ENCODE measurements at regions not wholly inside any gene's neighbourhood (a gene's known extent, or its start where the extent isn't known, plus 50 kb on each side); places are given as distances from the start of the nearest gene placed in this dataset.

GRCh38 chr3:130243808-130244207 is 101.7 kb upstream of the COL6A5 start:
- no peak overlapping the region for H3K4me3 ChIP-seq (ENCODE audit: low read length)
- no peak for TF ChIP-seq ZNF274 (IDR thresholded peaks at IDR 0.05; ENCODE audit: low read depth, low read length)

- no peak overlapping the region for H3K4me3 ChIP-seq (ENCODE audit: low read length)
- TF ChIP-seq ZNF274 (IDR thresholded peaks at IDR 0.05; ENCODE audit: low read depth, low read length), result no peak
These were observed 94.5 kb upstream of the COL6A5 start for GRCh38 chr3:130250982-130251381.

- H3K4me3 ChIP-seq (ENCODE audit: low read length), result no peak overlapping the region
These were observed 90.0 kb upstream of the COL6A5 start for GRCh38 chr3:130255442-130255841.

GRCh38 chr3:130256821-130257340 is 88.6 kb upstream of the COL6A5 start:
- no peak for TF ChIP-seq ZNF274 (IDR thresholded peaks at IDR 0.05; ENCODE audit: low read depth, low read length)
- H3K4me3 ChIP-seq (ENCODE audit: low read length), result no peak overlapping the region

More at GRCh38 chr3:130255442-130255841, 90.0 kb upstream of the COL6A5 start:
- no peak for TF ChIP-seq ZNF274 (IDR thresholded peaks at IDR 0.05; ENCODE audit: low read depth, low read length)

GRCh38 chr3:130258532-130258952 is 86.9 kb upstream of the COL6A5 start:
- TF ChIP-seq ZNF274 (IDR thresholded peaks at IDR 0.05; ENCODE audit: low read depth, low read length), result no peak

GRCh38 chr3:130259166-130259874 is 86.2 kb upstream of the COL6A5 start:
- H3K4me3 ChIP-seq (ENCODE audit: low read length), result no peak overlapping the region

More at GRCh38 chr3:130258532-130258952, 86.9 kb upstream of the COL6A5 start:
- no peak overlapping the region for H3K4me3 ChIP-seq (ENCODE audit: low read length)

GRCh38 chr3:130260918-130261317 is 84.6 kb upstream of the COL6A5 start:
- TF ChIP-seq ZNF274 (IDR thresholded peaks at IDR 0.05; ENCODE audit: low read depth, low read length), result no peak

More at GRCh38 chr3:130259166-130259874, 86.2 kb upstream of the COL6A5 start:
- no peak for TF ChIP-seq ZNF274 (IDR thresholded peaks at IDR 0.05; ENCODE audit: low read depth, low read length)

GRCh38 chr3:130263708-130264107 is 81.8 kb upstream of the COL6A5 start:
- no peak overlapping the region for H3K4me3 ChIP-seq (ENCODE audit: low read length)
- no peak for TF ChIP-seq ZNF274 (IDR thresholded peaks at IDR 0.05; ENCODE audit: low read depth, low read length)

More at GRCh38 chr3:130260918-130261317, 84.6 kb upstream of the COL6A5 start:
- H3K4me3 ChIP-seq (ENCODE audit: low read length), result no peak overlapping the region

GRCh38 chr3:130266817-130267216 is 78.7 kb upstream of the COL6A5 start:
- TF ChIP-seq ZNF274 (IDR thresholded peaks at IDR 0.05; ENCODE audit: low read depth, low read length), result no peak
- no peak overlapping the region for H3K4me3 ChIP-seq (ENCODE audit: low read length)

GRCh38 chr3:130276203-130276803 is 69.2 kb upstream of the COL6A5 start:
- no peak overlapping the region for H3K4me3 ChIP-seq (ENCODE audit: low read length)
- no peak for TF ChIP-seq ZNF274 (IDR thresholded peaks at IDR 0.05; ENCODE audit: low read depth, low read length)

GRCh38 chr3:130288670-130289069 is 56.8 kb upstream of the COL6A5 start:
- no peak overlapping the region for H3K4me3 ChIP-seq (ENCODE audit: low read length)
- no peak for TF ChIP-seq ZNF274 (IDR thresholded peaks at IDR 0.05; ENCODE audit: low read depth, low read length)

- TF ChIP-seq ZNF274 (IDR thresholded peaks at IDR 0.05; ENCODE audit: low read depth, low read length), result no peak
- no peak overlapping the region for H3K4me3 ChIP-seq (ENCODE audit: low read length)
These were observed 54.3 kb upstream of the COL6A5 start for GRCh38 chr3:130291148-130291547.

GRCh38 chr3:130293247-130293646 is 52.2 kb upstream of the COL6A5 start:
- no peak overlapping the region for H3K4me3 ChIP-seq (ENCODE audit: low read length)
- TF ChIP-seq ZNF274 (IDR thresholded peaks at IDR 0.05; ENCODE audit: low read depth, low read length), result no peak
